OCI-LY7 (cell line): ENCODE measurements at regions not wholly inside any gene's neighbourhood (a gene's known extent, or its start where the extent isn't known, plus 50 kb on each side); places are given as distances from the start of the nearest gene placed in this dataset.

ENCODE experiments used
- BruUV-seq: library from RNA; stranded (reverse); fragments of 400-500 nt; replicated peaks from 2 replicates; lab custom pipeline; 2021; lab: Mats Ljungman, UMichigan
- CTCF ChIA-PET: fragments of 300-600 bp; sonication (Branson Sonifier 250); formaldehyde crosslinking; loops from one replicate; lab custom pipeline; 2022; ENCODE audit warnings: antibody characterized with exemption; ENCODE audit not compliant: unreplicated experiment; lab: Charles Lee
- POLR2A ChIA-PET: fragments of 300-600 bp; sonication (Branson Sonifier 250); formaldehyde crosslinking; loops from one replicate; lab custom pipeline; 2022; ENCODE audit warnings: antibody characterized with exemption; lab: Charles Lee
- DNase-seq: peaks from one replicate; pipeline ENCODE4 v3.0.0-alpha.2; 2015; ENCODE audit warnings: low spot score
- H2AFZ ChIP-seq: fragments of 200-600 bp; sonication (generic), shearing (Covaris generic); 2 replicates; pipeline ENCODE4 v1.6.1; 2014; ENCODE audit warnings: mild to moderate bottlenecking, antibody characterized with exemption, low read length, moderate library complexity
- H3K27ac ChIP-seq: fragments of 200-600 bp; sonication (generic); 2 replicates; pipeline ENCODE4 v1.5.1; 2014; ENCODE audit warnings: mixed run types, low read depth, mild to moderate bottlenecking, moderate library complexity, low read length, inconsistent platforms; ENCODE audit not compliant: poor library complexity, severe bottlenecking
- H3K36me3 ChIP-seq: fragments of 200-600 bp; sonication (generic); 2 replicates; pipeline ENCODE4 v1.6.1; 2014; ENCODE audit warnings: mild to moderate bottlenecking, antibody characterized with exemption, low read length, moderate library complexity, mixed read lengths; ENCODE audit not compliant: insufficient read depth
- H3K4me1 ChIP-seq: fragments of 200-600 bp; sonication (generic); 2 replicates; pipeline ENCODE4 v1.5.1; 2014; ENCODE audit warnings: mild to moderate bottlenecking, low read length; ENCODE audit not compliant: insufficient read depth, poor library complexity, severe bottlenecking
- H3K4me2 ChIP-seq: fragments of 200-600 bp; sonication (generic); 2 replicates; pipeline ENCODE4 v1.6.1; 2014; ENCODE audit warnings: mild to moderate bottlenecking, low read length
- H3K4me3 ChIP-seq: fragments of 200-600 bp; sonication (generic); 2 replicates; pipeline ENCODE4 v1.5.1; 2014; ENCODE audit warnings: mild to moderate bottlenecking, low read depth, low read length; ENCODE audit not compliant: poor library complexity, severe bottlenecking
- H3K79me2 ChIP-seq: fragments of 200-600 bp; sonication (generic); 2 replicates; pipeline ENCODE4 v1.6.1; 2016; ENCODE audit warnings: low read depth, mild to moderate bottlenecking, low read length, moderate library complexity, mixed read lengths; ENCODE audit not compliant: insufficient read depth
- H3K9me2 ChIP-seq: fragments of 200-600 bp; sonication (generic); 2 replicates; pipeline ENCODE4 v1.6.1; 2016; ENCODE audit warnings: mild to moderate bottlenecking, low read length, mixed read lengths; ENCODE audit not compliant: insufficient read depth
- H3K9me3 ChIP-seq: fragments of 200-600 bp; sonication (generic); 2 replicates; pipeline ENCODE4 v1.6.1; 2014; ENCODE audit warnings: mild to moderate bottlenecking, mixed run types, low read length, mixed read lengths
- H4K20me1 ChIP-seq: fragments of 200-600 bp; sonication (generic); 2 replicates; pipeline ENCODE4 v1.6.1; 2014; ENCODE audit warnings: mild to moderate bottlenecking, antibody characterized with exemption, low read length, moderate library complexity, mixed read lengths; ENCODE audit not compliant: insufficient read depth
- EZH2phosphoT487 ChIP-seq: fragments of 200-600 bp; sonication (generic); IDR thresholded peaks from 2 replicates; pipeline ENCODE4 v1.6.1; 2018; ENCODE audit warnings: low read depth, borderline replicate concordance, mild to moderate bottlenecking, mixed run types, antibody characterized with exemption, low read length, moderate library complexity, mixed read lengths
- intact Hi-C: fragments of 100-400 bp; cut with micrococcal nuclease; formaldehyde crosslinking; loops from one replicate; pipeline ENCODE4 v1.10.0; 2022; ENCODE audit not compliant: unreplicated experiment
- TF ChIP-seq, protein P1 (sequence below): fragments of 200-600 bp; sonication (generic); conservative IDR thresholded peaks from 2 replicates; pipeline ENCODE4 v1.5.1; 2014; ENCODE audit warnings: mild to moderate bottlenecking, antibody characterized with exemption, low read length, moderate library complexity, mixed read lengths

DNA sequence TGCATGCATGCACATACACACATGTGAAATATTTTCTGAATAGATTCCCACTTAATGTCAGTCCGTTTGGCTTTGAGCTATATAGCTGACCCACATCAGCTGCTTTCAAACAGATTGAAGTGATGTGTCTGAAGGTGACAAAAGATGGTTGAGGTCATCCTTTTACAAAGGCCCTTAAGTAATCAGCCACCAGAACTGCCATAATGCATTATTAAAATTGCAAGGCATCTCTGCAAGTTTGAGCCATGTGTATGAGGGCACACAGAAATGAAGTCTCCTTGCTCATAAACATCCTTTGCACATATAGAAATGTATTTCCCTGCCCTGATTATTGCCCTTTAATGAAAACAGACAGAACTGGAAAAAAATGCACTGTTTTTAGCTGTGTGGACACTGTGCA, 1043.0 kb upstream of the C9orf72 start:
- H3K79me2 ChIP-seq, result no peaks in the 10 kb centered on the region
- H3K36me3 ChIP-seq, result no peaks in the 10 kb centered on the region
- no peak overlapping the region for H2AFZ ChIP-seq
- TF ChIP-seq, protein P1, sequence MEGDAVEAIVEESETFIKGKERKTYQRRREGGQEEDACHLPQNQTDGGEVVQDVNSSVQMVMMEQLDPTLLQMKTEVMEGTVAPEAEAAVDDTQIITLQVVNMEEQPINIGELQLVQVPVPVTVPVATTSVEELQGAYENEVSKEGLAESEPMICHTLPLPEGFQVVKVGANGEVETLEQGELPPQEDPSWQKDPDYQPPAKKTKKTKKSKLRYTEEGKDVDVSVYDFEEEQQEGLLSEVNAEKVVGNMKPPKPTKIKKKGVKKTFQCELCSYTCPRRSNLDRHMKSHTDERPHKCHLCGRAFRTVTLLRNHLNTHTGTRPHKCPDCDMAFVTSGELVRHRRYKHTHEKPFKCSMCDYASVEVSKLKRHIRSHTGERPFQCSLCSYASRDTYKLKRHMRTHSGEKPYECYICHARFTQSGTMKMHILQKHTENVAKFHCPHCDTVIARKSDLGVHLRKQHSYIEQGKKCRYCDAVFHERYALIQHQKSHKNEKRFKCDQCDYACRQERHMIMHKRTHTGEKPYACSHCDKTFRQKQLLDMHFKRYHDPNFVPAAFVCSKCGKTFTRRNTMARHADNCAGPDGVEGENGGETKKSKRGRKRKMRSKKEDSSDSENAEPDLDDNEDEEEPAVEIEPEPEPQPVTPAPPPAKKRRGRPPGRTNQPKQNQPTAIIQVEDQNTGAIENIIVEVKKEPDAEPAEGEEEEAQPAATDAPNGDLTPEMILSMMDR, result no peak
- TF ChIP-seq EZH2phosphoT487, result no peak
- no TSS peak for BruUV-seq
- H3K9me3 ChIP-seq, result no peaks in the 10 kb centered on the region
- intact Hi-C loops, result no loop called here
- H4K20me1 ChIP-seq, result no peaks in the 10 kb centered on the region
- no peaks in the 10 kb centered on the region for H3K9me2 ChIP-seq
- ChIA-PET POLR2A (no interaction called here), CTCF (no interaction called here)
- no peak overlapping the region for H3K4me2 ChIP-seq
- no peaks in the 10 kb centered on the region for H3K4me1 ChIP-seq
- no peak overlapping the region for H3K4me3 ChIP-seq
- no peak for DNase-seq
- H3K27ac ChIP-seq, result no peak overlapping the region

DNA sequence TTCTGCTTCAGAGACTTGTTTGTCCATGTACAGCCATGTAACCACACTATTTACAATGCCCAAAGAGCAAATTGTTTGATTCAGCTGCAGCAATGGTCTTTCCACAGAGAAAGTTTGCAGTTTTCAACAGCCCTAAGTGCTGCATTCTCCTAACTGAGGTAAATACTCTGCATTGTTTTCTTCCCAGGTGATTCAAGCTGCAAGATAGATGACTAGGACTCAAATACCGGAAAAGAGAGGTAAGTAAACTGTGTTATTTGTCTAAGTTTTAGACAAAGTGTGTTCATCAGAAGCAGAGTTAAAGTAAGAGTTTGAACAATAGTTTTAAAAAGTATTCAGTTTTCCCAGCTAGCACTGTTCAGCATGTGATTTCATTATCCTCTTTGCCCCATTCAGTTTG, 1046.7 kb upstream of the C9orf72 start:
- ChIA-PET POLR2A (no interaction called here), CTCF (no interaction called here)
- H3K79me2 ChIP-seq, result no peaks in the 10 kb centered on the region
- intact Hi-C loops, result no loop called here
- H3K9me2 ChIP-seq, result no peaks in the 10 kb centered on the region
- H3K27ac ChIP-seq, result no peak overlapping the region
- no peak overlapping the region for H2AFZ ChIP-seq
- BruUV-seq, result no TSS peak
- no peaks in the 10 kb centered on the region for H3K36me3 ChIP-seq
- no peaks in the 10 kb centered on the region for H3K4me1 ChIP-seq
- no peak overlapping the region for H3K4me3 ChIP-seq
- TF ChIP-seq, protein P1, result no peak
- TF ChIP-seq EZH2phosphoT487, result no peak
- no peak for DNase-seq
- H3K9me3 ChIP-seq, result no peaks in the 10 kb centered on the region
- no peaks in the 10 kb centered on the region for H4K20me1 ChIP-seq
- no peak overlapping the region for H3K4me2 ChIP-seq

- TF ChIP-seq, protein P1, result no peak
- TF ChIP-seq EZH2phosphoT487, result no peak
- intact Hi-C loops, result no loop called here
- Histone ChIP-seq H3K36me3 (no peaks in the 10 kb centered on the region), H3K27ac (no peak overlapping the region), H3K79me2 (no peaks in the 10 kb centered on the region), H3K4me2 (no peak overlapping the region), H3K4me1 (no peaks in the 10 kb centered on the region), H3K4me3 (no peak overlapping the region), H4K20me1 (no peaks in the 10 kb centered on the region), H3K9me2 (no peaks in the 10 kb centered on the region), H3K9me3 (no peaks in the 10 kb centered on the region), H2AFZ (no peak overlapping the region)
- CTCF ChIA-PET, result no interaction called here
- BruUV-seq, result no TSS peak
- POLR2A ChIA-PET, result no interaction called here
- no peak for DNase-seq
Observed at GRCh38 chr9:28620661-28621060, 1047.4 kb upstream of the C9orf72 start.
